ENCODE measurements at regions not wholly inside any gene's neighbourhood (a gene's known extent, or its start where the extent isn't known, plus 50 kb on each side); places are given as distances from the start of the nearest gene placed in this dataset.

DNA sequence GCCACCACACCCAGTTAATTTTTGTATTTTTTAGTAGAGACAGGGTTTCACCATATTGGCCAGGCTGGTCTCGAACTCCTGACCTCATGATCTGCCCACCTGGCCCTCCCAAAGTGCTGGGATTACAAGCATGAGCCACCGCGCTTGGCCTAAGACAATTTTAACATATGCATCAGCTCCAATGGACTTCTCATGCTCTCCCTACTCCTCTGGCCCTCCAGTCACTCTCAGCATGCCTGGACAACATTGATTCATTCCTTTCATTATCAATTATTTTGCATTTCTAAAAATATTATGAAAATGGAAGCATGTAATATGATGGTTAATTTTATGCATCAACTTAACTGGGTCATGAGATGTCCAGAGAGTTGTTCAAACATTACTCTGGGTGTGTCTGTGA is 469.1 kb upstream of the TMEM132C start:
- H4K20me1 ChIP-seq (replicated peaks; ENCODE audit: insufficient read depth) = no peaks in the 10 kb centered on the region
- Mint-ChIP-seq H3K27ac (no peak overlapping the region), H3K27me3 (ENCODE audit: insufficient read depth, low read depth, poor library complexity) (no peaks in the 10 kb centered on the region), H3K9me3 (peaks cover 91% of the 10 kb centered on the region), H3K36me3 (ENCODE audit: low read depth) (peaks cover 15% of the 10 kb centered on the region; the same call in 2 of the 3 replicates), H3K4me3 (no peak overlapping the region), H3K4me1 (no peaks in the 10 kb centered on the region)
- DNase-seq (ENCODE audit: low spot score) (no peak), ATAC-seq (no peak)
- H3K4me3 ChIP-seq = no peak overlapping the region
- TF ChIP-seq POLR2AphosphoS5 (IDR thresholded peaks at IDR 0.05; ENCODE audit: low read depth) (no peak), EZH2 (IDR thresholded peaks at IDR 0.05; ENCODE audit: low read depth, unreplicated experiment) (no peak), ZNF114 (CRISPR knock-in tag; IDR thresholded peaks at IDR 0.05) (no peak), STAT1 (IDR thresholded peaks at IDR 0.05; ENCODE audit: unreplicated experiment) (no peak), EZH2phosphoT487 (IDR thresholded peaks at IDR 0.05; ENCODE audit: unreplicated experiment) (no peak)
- TF ChIP-seq, protein P1, sequence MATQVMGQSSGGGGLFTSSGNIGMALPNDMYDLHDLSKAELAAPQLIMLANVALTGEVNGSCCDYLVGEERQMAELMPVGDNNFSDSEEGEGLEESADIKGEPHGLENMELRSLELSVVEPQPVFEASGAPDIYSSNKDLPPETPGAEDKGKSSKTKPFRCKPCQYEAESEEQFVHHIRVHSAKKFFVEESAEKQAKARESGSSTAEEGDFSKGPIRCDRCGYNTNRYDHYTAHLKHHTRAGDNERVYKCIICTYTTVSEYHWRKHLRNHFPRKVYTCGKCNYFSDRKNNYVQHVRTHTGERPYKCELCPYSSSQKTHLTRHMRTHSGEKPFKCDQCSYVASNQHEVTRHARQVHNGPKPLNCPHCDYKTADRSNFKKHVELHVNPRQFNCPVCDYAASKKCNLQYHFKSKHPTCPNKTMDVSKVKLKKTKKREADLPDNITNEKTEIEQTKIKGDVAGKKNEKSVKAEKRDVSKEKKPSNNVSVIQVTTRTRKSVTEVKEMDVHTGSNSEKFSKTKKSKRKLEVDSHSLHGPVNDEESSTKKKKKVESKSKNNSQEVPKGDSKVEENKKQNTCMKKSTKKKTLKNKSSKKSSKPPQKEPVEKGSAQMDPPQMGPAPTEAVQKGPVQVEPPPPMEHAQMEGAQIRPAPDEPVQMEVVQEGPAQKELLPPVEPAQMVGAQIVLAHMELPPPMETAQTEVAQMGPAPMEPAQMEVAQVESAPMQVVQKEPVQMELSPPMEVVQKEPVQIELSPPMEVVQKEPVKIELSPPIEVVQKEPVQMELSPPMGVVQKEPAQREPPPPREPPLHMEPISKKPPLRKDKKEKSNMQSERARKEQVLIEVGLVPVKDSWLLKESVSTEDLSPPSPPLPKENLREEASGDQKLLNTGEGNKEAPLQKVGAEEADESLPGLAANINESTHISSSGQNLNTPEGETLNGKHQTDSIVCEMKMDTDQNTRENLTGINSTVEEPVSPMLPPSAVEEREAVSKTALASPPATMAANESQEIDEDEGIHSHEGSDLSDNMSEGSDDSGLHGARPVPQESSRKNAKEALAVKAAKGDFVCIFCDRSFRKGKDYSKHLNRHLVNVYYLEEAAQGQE (IDR thresholded peaks at IDR 0.05; ENCODE audit: unreplicated experiment) = no peak
- H3K4me2 ChIP-seq = no peak overlapping the region
- no peaks in the 10 kb centered on the region for H3K9me2 ChIP-seq (ENCODE audit: insufficient read depth)
- no peaks in the 10 kb centered on the region for H3K27me3 ChIP-seq (ENCODE audit: insufficient read depth)
- H3K36me3 ChIP-seq (ENCODE audit: insufficient read depth) = no peaks in the 10 kb centered on the region
- no peaks in the 10 kb centered on the region for H3K79me2 ChIP-seq (replicated peaks; ENCODE audit: insufficient read depth)
- no peaks in the 10 kb centered on the region for H3F3A ChIP-seq (replicated peaks; ENCODE audit: low read depth)
- no peak overlapping the region for H3K27ac ChIP-seq (ENCODE audit: low read depth)
- H3K4me1 ChIP-seq (ENCODE audit: insufficient read depth) = peaks cover 7% of the 10 kb centered on the region; the same call in 1 of the 2 replicates
- H2AFZ ChIP-seq = no peak overlapping the region

DNA sequence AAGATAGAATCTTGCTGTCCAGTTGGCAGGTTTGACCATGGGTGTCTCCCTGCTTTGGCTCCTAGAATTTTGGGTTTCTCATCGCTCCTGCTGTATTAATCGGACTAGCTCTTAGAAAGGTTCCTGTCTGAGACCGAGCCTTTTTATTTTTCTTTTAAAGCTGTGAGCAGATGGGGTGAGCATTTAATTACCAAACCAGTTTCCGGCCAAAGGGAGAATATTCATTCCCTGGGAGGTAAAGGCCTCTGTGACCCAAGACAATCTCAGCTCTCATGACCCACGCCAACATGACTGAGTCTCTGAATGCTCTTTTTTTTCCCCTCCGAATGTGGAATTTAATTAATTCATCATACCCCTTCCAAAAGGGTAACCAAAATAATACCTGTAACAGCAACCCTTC is 464.7 kb upstream of the TMEM132C start:
- Mint-ChIP-seq H3K4me3 (no peak overlapping the region), H3K4me1 (no peaks in the 10 kb centered on the region), H3K36me3 (ENCODE audit: low read depth) (peaks cover 22% of the 10 kb centered on the region), H3K9me3 (peaks cover 88% of the 10 kb centered on the region), H3K27me3 (ENCODE audit: insufficient read depth, low read depth, poor library complexity) (no peaks in the 10 kb centered on the region), H3K27ac (no peak overlapping the region)
- no peak overlapping the region for H3K4me2 ChIP-seq
- H2AFZ ChIP-seq = no peak overlapping the region
- no peaks in the 10 kb centered on the region for H3K79me2 ChIP-seq (replicated peaks; ENCODE audit: insufficient read depth)
- ATAC-seq (no peak), DNase-seq (ENCODE audit: low spot score) (no peak)
- H3K9me2 ChIP-seq (ENCODE audit: insufficient read depth) = no peaks in the 10 kb centered on the region
- no peaks in the 10 kb centered on the region for H3F3A ChIP-seq (replicated peaks; ENCODE audit: low read depth)
- no peak overlapping the region for H3K4me3 ChIP-seq
- TF ChIP-seq, protein P2, sequence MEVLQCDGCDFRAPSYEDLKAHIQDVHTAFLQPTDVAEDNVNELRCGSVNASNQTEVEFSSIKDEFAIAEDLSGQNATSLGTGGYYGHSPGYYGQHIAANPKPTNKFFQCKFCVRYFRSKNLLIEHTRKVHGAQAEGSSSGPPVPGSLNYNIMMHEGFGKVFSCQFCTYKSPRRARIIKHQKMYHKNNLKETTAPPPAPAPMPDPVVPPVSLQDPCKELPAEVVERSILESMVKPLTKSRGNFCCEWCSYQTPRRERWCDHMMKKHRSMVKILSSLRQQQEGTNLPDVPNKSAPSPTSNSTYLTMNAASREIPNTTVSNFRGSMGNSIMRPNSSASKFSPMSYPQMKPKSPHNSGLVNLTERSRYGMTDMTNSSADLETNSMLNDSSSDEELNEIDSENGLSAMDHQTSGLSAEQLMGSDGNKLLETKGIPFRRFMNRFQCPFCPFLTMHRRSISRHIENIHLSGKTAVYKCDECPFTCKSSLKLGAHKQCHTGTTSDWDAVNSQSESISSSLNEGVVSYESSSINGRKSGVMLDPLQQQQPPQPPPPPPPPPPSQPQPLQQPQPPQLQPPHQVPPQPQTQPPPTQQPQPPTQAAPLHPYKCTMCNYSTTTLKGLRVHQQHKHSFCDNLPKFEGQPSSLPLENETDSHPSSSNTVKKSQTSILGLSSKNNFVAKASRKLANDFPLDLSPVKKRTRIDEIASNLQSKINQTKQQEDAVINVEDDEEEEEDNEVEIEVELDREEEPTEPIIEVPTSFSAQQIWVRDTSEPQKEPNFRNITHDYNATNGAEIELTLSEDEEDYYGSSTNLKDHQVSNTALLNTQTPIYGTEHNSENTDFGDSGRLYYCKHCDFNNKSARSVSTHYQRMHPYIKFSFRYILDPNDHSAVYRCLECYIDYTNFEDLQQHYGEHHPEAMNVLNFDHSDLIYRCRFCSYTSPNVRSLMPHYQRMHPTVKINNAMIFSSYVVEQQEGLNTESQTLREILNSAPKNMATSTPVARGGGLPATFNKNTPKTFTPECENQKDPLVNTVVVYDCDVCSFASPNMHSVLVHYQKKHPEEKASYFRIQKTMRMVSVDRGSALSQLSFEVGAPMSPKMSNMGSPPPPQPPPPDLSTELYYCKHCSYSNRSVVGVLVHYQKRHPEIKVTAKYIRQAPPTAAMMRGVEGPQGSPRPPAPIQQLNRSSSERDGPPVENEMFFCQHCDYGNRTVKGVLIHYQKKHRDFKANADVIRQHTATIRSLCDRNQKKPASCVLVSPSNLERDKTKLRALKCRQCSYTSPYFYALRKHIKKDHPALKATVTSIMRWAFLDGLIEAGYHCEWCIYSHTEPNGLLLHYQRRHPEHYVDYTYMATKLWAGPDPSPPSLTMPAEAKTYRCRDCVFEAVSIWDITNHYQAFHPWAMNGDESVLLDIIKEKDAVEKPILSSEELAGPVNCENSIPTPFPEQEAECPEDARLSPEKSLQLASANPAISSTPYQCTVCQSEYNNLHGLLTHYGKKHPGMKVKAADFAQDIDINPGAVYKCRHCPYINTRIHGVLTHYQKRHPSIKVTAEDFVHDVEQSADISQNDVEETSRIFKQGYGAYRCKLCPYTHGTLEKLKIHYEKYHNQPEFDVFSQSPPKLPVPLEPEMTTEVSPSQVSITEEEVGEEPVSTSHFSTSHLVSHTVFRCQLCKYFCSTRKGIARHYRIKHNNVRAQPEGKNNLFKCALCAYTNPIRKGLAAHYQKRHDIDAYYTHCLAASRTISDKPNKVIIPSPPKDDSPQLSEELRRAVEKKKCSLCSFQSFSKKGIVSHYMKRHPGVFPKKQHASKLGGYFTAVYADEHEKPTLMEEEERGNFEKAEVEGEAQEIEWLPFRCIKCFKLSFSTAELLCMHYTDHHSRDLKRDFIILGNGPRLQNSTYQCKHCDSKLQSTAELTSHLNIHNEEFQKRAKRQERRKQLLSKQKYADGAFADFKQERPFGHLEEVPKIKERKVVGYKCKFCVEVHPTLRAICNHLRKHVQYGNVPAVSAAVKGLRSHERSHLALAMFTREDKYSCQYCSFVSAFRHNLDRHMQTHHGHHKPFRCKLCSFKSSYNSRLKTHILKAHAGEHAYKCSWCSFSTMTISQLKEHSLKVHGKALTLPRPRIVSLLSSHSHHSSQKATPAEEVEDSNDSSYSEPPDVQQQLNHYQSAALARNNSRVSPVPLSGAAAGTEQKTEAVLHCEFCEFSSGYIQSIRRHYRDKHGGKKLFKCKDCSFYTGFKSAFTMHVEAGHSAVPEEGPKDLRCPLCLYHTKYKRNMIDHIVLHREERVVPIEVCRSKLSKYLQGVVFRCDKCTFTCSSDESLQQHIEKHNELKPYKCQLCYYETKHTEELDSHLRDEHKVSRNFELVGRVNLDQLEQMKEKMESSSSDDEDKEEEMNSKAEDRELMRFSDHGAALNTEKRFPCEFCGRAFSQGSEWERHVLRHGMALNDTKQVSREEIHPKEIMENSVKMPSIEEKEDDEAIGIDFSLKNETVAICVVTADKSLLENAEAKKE (CRISPR knock-in tag; IDR thresholded peaks at IDR 0.05) = no peak
- no peak overlapping the region for H3K27ac ChIP-seq (ENCODE audit: low read depth)
- no peaks in the 10 kb centered on the region for H4K20me1 ChIP-seq (replicated peaks; ENCODE audit: insufficient read depth)
- no peaks in the 10 kb centered on the region for H3K36me3 ChIP-seq (ENCODE audit: insufficient read depth)
- peaks cover 7% of the 10 kb centered on the region; the same call in 1 of the 2 replicates for H3K4me1 ChIP-seq (ENCODE audit: insufficient read depth)
- no peaks in the 10 kb centered on the region for H3K27me3 ChIP-seq (ENCODE audit: insufficient read depth)
